HG02970 (cell line): ENCODE measurements at regions not wholly inside any gene's neighbourhood (a gene's known extent, or its start where the extent isn't known, plus 50 kb on each side); places are given as distances from the start of the nearest gene placed in this dataset.
"Not testable (repeated sequence)": the region's sequence is repeated elsewhere in the genome, so short reads cannot be mapped to it uniquely, and the experiment has no call there.

Experiments used
- ATAC-seq: cut with Tn5 transposase; IDR thresholded peaks from one replicate; pipeline ENCODE4 v1.9.1; 2021; ENCODE audit warnings: mild to moderate bottlenecking, moderate library complexity, moderate number of reproducible peaks; ENCODE audit not compliant: unreplicated experiment, low FRiP score

DNA sequence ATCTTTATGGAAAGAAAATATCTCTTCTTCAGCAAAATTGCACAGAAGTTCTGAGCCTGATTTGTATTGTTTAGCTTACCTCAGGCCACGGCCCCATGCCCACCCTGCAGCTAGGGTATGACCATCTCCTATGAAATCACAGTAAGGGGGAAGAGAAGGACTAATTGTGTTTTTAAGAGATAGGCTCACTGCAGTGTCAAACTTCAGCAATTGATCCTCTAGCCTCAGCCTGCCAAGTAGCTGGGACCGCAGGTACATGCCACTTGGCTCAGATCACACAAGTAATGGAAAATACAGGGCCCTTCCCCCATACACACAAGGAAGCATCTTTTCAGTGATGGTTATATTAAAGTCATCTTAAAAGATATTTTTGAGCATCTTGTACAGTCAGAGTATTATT lies 60.0 kb downstream of the DMAC1 start:
- ATAC-seq = no peak

DNA sequence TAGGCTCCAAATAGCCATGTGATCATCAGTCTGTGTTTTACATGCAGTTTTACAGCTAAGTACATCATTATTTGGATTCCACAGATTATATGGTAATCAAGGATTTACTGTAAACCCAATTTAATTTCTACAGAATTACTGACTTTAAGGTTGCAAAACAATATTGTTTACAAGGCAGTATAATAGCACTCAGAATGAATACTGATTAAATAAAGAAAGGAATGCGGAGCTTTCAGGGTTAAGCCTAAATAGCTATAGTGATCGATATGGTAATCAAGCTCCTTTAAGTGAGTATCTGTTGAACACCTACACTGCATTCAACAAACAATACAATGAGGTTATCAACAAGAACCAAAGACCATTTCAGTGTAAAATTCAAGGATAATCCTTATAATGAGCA lies 64.3 kb downstream of the DMAC1 start:
- ATAC-seq = no peak

DNA sequence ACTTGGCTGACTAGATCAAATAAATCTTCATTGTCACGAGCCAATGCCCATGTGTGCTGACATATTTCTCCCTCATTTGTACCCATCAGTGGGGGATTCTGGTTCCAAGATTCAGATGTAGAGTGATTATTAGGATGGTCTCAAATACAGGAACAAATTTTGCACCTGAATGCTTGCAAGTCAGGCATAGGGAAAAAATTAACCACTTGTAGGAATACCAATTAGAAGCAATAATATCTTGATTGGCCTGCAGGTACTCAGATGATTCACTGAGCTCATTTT lies 69.5 kb downstream of the DMAC1 start:
- no peak for ATAC-seq

DNA sequence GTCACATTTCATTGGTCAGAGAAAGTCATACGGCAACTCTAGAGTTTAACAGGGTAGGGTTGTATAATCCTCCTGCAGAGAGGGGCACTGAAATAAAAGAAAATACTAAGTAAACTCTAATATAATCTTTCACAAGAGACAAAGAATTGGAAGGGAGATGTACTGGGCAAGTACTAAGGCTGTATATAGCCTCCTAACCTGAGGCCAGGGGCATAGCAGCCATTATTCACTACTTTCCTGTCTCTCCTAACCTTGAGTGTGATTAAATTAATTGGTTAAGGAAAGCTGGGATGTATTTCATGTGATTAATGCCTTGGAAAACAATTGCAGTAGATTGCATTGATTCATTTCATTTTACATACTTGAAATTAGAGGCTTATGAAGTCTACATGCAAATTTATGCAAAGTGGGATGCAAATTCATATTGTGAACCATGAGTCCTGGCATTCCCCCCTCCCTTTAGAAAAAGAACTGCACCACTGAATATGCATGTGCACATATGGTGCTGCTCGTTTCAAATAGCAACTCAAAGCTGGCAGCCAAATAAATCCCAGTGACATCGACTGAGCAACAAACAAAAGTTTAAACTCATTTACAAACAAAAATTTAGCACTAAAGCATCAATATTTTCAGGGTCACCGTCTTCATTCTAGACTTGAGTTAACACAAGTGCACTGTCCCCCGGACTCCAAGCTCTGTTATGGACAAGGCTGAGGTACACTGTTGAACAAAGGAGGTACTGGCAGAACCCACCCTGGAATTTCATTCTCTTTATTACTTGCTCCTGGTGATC lies 70.0 kb downstream of the DMAC1 start:
- no peak for ATAC-seq

DNA sequence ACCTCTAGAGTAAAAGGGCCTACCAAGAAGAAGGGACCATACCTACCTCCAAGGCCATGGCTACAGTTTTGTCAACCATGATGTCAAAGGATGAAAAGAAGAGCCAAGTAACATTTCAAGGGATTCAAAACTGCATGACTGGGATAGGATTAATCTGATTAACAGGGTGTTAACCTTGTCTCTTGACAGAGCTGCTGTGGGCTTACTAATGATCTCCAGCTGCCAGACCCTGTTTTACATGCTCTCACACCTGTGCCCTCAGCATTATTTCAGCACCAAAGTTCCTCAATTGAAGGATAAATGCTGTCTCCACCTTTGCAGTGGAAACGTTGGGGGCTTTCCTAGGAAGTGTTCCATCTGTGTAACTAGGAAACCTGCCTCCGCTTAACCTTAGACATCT lies 78.3 kb downstream of the DMAC1 start:
- ATAC-seq = no peak

DNA sequence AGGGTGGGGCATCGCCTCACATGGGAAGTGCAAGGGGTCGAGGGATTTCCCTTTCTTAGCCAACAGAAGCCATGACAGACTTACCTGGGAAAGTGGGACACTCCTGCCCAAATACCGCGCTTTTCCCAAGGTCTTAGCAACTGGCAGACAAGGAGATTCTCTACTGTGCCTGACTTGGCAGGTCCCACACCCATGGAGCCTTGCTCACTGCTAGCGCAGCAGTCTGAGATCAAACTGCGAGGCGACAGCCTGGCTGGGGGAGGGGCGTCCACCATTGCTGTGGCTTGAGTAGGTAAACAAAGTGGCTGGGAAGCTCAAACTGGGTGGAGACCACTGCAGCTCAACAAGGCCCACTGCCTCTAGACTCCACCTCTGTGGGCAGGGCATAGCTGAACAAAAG lies 86.5 kb downstream of the DMAC1 start:
- not testable (repeated sequence) for ATAC-seq

DNA sequence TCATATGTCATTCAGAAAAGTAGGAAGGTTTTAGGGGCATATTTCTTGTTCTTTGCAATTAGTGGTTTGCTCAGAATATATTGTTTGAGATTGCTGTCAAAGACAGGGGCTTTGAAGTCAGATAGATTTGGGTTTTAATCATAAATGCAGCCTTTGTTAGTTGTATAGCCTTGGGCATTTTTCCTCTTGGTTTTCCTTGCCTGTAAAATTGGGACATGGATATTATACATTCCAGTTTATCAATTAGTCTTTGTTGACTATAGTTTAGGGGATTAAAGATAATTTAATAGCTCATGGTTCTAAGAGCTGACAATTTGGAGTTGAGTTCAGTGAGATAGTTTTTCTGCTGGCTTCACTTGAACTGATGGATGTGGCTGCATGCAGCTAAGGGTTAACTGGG lies 88.9 kb downstream of the DMAC1 start:
- ATAC-seq = no peak

DNA sequence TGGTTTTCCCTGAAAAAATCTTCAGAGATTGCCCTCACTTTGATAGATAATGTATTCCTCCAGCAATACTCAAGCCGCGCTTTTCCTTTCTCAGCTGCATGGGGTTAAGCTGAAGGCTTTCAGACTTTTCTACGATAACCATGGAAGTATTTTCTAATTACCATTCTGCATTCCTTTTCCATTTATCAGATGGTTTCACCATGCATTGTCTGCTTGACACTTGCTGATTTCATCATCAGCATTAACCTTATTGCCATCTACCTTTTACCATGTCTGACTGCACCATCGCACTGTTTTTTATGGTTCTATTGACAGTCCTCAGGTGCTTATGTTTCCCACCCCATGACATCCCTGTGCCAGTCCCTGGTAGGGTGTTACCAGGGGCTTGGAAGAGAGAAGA lies 91.6 kb downstream of the DMAC1 start:
- ATAC-seq = no peak

DNA sequence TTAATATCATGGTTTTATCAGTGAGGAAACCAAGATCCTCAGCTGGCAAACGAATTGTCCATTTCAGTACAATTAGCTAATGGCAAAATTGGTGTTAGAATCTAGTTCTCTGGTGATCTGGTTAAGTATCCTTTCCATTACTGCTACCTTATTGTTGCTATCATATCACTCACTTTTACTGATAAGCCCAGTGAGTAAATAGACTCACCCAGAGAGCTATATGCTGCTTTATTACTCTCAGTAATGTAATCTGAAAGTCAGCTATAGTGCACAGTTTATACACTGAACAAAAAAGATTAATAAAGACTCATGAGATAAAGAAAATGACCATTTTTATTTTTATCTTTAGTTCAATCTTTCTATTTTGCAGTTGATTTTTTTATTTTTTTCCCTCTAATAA lies 95.0 kb downstream of the DMAC1 start:
- ATAC-seq = no peak

DNA sequence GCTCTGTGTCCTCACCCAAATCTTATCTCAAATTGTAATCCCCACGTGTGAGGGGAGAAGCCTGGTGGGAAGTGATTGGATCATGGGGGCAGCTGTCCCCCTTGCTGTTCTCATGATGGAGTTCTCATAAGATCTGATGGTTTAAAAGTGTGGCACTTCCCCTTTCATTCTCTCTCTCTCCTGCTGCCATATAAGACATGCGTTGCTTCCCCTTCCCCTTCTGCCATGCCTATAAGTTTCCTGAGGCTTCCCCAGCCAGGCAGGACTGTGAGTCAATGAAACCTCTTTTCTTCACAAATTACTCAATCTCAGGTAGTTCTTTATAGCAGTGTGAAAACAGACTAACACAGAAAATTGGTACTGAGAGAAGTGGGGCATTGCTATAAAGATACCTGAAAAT lies 107.7 kb downstream of the DMAC1 start:
- no peak for ATAC-seq

DNA sequence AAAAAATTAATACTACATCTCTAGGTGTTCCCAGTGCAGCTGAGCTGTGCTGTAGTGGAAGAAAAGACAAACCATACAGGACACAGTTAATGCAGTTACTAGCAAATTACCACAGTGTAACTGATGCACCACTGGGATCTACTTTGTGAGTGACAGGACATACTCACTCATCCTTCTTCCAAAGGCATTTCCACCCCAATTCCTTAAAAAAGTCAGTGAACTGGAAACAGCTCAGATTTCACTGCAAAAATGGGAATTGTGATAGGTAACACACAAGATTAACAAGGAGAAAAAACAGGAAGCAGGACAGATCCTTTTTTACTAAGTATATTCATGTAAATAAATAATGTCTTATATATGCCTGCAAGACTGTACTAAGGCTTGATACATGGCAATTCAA lies 109.6 kb downstream of the DMAC1 start:
- no peak for ATAC-seq

DNA sequence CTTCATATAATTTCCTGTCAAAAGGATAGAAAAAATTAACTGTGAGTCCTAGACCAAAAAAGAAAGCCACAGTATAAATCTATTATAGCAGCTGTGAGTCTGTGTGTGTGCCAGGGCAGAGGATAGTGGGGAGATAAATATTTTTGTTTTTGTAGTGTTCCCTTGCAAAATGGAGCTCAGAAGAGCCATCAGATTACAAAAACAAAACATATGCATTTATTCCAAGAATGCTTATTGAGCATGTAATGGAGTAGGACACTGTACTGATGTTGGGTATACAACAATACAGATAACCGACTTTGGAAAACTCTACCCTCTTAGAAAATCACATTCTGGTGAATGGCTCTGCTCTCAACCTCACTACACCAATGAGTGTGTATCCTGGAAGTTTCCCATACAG lies 111.0 kb downstream of the DMAC1 start:
- no peak for ATAC-seq

DNA sequence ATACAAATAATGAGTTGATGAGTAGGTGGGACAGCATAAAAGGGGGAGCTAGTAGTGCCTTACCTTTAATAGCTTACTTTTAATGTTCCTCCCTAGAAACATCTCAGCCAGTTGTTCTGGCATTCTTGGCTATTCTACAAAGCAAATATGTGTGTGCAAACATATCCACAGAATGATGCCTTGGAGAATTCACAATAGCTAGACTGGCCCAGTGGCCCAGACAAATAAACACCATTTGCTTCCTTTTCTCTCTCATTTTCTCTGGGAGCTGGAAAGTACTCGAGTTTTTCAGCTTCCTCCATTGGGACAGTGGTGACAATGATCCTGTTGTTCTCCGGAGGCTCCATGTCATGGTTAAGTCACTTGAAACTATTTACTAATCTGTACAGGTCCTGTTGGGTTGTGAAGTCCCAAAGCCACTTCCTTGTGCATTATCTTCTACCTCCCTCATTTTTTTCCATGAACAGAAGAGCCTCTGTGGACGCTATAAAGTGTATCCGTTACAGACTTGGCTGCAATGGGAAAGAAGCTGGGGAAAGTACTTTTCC lies 122.9 kb downstream of the DMAC1 start:
- ATAC-seq = no peak

DNA sequence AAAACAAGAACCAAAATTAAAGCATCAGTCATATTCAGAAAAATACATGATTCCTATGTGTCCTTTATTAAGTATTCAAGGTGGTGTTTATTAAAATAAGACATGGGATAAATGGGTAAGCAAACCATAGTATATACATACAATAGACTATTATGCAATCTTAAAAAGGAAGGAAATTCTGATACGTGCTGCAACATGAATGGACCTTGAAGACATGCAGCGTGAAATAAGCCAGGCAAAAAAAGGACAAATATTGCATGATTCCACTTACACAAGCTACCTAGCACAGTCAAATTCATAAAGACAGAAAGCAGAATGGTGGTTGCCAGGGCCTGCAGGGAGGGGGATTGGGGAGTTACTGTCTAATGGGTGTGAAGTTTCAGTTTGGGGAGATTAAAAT lies 127.7 kb downstream of the DMAC1 start:
- no peak for ATAC-seq

DNA sequence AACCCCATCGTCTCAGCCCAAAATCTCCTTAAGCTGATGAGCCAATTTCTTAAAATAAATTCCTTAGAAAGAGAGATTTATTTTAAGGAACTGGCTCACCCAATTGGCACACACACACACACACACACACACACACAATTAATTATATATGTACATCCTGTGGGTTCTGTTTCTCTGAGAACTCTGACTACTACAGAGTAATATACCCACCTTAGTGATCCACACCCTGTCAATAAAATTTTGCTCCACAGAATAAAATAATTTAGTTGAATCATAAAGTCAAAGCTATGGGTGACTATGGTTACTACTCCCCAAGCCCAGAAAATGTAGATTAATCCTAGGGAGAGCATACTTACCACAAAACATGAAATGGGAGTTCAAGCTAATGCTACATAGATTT lies 131.0 kb downstream of the DMAC1 start:
- no peak for ATAC-seq

DNA sequence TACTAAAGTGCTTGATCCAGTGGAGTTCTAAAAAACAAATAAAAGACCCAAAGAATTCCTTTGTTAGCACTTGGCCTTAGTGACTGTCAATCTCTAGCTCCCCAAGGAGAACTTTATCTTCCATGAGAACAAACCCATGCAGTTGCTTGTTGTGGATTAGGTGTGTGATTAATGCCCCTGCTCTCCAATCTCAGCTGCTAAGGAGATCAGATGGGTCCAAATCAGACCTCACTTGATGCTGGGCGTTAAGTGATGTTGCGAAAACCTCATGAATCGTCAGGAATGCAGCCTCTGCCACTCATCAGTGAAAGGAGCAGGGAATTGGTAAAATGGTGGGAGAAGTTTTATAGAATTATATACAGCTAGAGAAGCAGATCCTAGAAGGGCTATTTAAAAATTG lies 133.7 kb downstream of the DMAC1 start:
- no peak for ATAC-seq

DNA sequence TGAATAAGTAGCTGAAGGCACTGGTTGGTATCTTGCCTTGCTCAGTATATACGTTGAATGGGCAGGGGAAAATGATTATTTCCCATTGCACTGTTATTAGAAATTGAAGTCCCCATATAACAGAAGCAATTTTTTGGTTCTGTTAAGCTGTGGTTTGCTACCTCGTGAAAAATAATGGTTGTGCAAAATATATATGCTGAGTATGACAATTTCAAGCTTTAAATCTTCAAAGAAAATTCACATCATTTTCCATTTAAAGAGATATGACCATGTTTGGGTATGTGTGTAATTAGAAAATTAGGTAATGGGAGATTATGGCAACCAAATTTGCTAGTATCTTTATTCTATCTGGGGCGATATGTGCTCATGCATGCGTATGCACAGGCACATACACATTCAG lies 139.8 kb downstream of the DMAC1 start:
- no peak for ATAC-seq

DNA sequence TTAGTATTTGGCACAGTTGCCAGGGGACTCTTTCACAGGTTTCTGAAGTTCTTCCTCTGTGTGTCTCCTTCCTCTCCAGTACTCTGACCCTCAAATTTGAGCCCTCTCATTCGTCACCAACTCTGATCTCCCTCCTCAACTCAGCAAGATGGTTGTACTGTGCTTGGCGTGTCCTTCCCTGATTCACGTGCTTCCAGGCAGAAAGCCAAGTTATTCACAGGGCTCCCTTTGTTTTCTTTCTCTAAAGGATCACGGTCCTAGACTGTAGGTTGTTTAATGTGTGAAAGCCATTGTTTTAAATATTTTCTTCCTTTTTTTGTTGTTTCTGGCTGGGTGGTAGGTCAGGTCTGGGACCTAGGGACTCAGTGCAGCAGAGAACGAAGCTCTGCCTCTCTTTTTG lies 142.9 kb downstream of the DMAC1 start:
- no peak for ATAC-seq

DNA sequence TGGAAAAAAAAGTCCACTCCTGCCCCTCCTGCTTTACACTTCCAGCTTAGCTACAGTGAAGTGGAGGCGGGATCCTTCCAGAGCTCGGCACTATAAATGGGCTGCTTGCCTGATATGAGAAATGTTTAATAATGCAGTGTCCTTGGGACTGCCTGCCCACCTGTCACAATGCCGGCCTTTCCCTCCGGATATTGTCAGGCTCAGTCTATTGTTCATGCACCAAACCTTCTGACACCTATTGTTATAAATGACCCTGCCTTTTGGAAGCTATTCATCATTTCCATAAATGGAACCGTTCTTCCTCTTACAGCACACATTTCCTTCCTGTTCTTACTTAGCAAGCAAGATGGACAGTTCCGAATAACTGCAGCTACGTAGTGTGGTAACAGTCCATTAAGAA lies 146.3 kb downstream of the DMAC1 start:
- no peak for ATAC-seq

DNA sequence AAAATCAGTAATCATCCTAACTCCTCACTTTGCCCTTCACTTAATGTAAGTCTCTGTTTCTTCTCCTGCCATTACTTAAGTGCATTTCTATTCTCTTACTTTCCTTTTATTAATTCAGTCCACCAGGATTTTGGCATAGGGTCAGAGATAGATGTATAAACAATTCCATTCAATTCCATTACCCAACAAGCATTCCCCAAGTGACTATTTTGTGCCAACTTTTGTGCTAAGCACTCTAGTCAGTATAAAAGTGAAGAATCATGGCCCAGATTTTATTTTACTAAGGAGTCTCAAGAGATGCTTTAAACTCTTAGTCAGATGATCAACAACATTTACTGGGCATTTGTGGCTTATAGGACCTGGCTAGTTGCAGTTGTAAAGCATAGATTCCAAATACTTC lies 159.3 kb downstream of the DMAC1 start:
- no peak for ATAC-seq

DNA sequence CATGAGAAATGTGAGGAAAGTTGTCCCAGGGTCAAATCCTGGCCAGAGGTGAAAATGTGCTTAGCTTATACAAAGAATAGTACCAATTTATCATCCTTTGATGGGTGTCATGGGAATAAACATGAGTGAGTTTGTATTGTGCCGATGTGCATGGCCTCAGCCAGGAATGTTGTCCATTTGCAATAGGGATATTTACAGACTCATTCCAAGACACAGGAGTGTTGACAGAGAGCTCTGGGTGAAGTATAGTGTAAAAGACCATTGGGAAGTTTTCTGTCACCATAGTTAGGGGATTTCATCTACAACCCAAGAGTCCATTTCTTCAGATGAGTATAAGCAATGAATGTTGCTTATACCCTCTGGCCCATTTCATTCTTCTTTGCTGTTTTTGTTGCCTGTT lies 160.1 kb downstream of the DMAC1 start:
- no peak for ATAC-seq

DNA sequence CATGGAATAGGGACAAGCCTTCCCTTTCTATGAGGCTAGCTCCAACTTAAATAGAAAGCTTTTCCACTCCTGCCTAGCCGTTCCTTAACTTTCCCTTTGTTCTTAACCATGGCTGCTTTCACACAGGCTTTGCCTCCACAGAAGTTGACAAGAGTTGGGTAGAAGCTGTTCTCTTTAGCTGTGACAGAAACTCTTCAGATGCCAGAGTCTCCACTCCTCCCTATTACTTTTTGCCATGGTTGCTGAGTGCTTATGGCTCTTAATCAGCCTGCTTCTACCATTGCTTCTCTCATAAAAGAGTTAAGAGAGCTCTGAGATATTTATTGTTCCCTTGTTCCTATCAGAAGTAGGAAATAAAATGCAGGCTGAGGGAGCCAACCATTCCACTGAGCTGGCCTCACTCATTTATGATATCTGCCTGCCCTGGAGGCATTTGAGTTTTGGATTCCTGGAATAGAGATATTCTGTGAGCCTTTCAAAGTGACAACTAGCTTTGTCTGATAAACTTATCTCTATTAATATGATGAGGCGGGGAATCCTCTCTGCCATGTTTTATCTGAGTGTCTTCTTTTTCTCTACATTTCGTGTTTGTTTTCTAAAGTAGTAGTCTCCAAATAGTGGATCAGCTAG lies 162.6 kb downstream of the DMAC1 start:
- no peak for ATAC-seq
